HPDE6-E6E7 (cell line): ENCODE measurements at regions not wholly inside any gene's neighbourhood (a gene's known extent, or its start where the extent isn't known, plus 50 kb on each side); places are given as distances from the start of the nearest gene placed in this dataset.
"Not testable (repeated sequence)": the region's sequence is repeated elsewhere in the genome, so short reads cannot be mapped to it uniquely, and the experiment has no call there.

ENCODE experiments used
- DNase-seq: peaks from one replicate; pipeline ENCODE4 v3.0.0; 2011; ENCODE audit warnings: missing footprints; ENCODE audit errors: extremely low spot score

- DNase-seq: no peak
Observed at GRCh38 chr14:105709281-105710118, 183.1 kb downstream of the TMEM121 start.

GRCh38 chr14:105710119-105711043, 184.0 kb downstream of the TMEM121 start:
- no peak for DNase-seq

- no peak for DNase-seq
Observed at GRCh38 chr14:105711044-105711620, 184.7 kb downstream of the TMEM121 start.

GRCh38 chr14:105711841-105712460, 185.6 kb downstream of the TMEM121 start:
- no peak for DNase-seq

- DNase-seq: not testable (repeated sequence)
Observed at GRCh38 chr14:105712670-105713069, 186.3 kb downstream of the TMEM121 start.

- DNase-seq: not testable (repeated sequence)
Observed at GRCh38 chr14:105713160-105713559, 186.8 kb downstream of the TMEM121 start.

- not testable (repeated sequence) for DNase-seq
Observed at GRCh38 chr14:105713836-105714235, 187.5 kb downstream of the TMEM121 start.

- DNase-seq: not testable (repeated sequence)
Observed at GRCh38 chr14:105718787-105719186, 192.4 kb downstream of the TMEM121 start.

- DNase-seq: not testable (repeated sequence)
Observed at GRCh38 chr14:105720106-105720505, 193.7 kb downstream of the TMEM121 start.

- DNase-seq: not testable (repeated sequence)
Observed at GRCh38 chr14:105720852-105721601, 194.6 kb downstream of the TMEM121 start.

- not testable (repeated sequence) for DNase-seq
Observed at GRCh38 chr14:105721602-105721970, 195.2 kb downstream of the TMEM121 start.

GRCh38 chr14:105721996-105722709, 195.8 kb downstream of the TMEM121 start:
- DNase-seq: not testable (repeated sequence)

GRCh38 chr14:105723271-105723670, 196.9 kb downstream of the TMEM121 start:
- DNase-seq: not testable (repeated sequence)

- not testable (repeated sequence) for DNase-seq
Observed at GRCh38 chr14:105723776-105724175, 197.4 kb downstream of the TMEM121 start.

- DNase-seq: not testable (repeated sequence)
Observed at GRCh38 chr14:105729825-105730368, 203.5 kb downstream of the TMEM121 start.

GRCh38 chr14:105730731-105731130, 204.3 kb downstream of the TMEM121 start:
- DNase-seq: not testable (repeated sequence)

GRCh38 chr14:105731221-105731985, 205.0 kb downstream of the TMEM121 start:
- DNase-seq: not testable (repeated sequence)

- no peak for DNase-seq
Observed at GRCh38 chr14:105733081-105734065, 207.0 kb downstream of the TMEM121 start.
